HepG2 (cell line): ENCODE measurements at regions not wholly inside any gene's neighbourhood (a gene's known extent, or its start where the extent isn't known, plus 50 kb on each side); places are given as distances from the start of the nearest gene placed in this dataset.

Source experiments
- ATAC-seq: fragments of 200-7000 bp; cut with Tn5 transposase; 3 replicates; pipeline ENCODE4 v1.9.1; 2020; ENCODE audit warnings: mild to moderate bottlenecking, moderate library complexity
- BruUV-seq: library from RNA; stranded (reverse); fragments of 400-500 nt; replicated peaks from 2 replicates; lab custom pipeline; 2021; lab: Mats Ljungman, UMichigan
- CTCF ChIA-PET: fragments of 300-600 bp; formaldehyde crosslinking; extraction: SDS; loops from one replicate; lab custom pipeline; 2021; ENCODE audit warnings: low total read pairs, inconsistent platforms, low intra/inter-chr PET ratio; lab: Yijun Ruan, JAX
- POLR2A ChIA-PET: fragments of 350-600 bp; sonication (Branson Sonifier 250); formaldehyde crosslinking; loops from one replicate; lab custom pipeline; 2020; ENCODE audit warnings: antibody characterized with exemption, inconsistent platforms; lab: Yijun Ruan, JAX
- DNase-seq: peaks from one replicate; pipeline ENCODE4 v3.0.0-alpha.2; 2015; ENCODE audit warnings: low spot score
- FAIRE-seq: peaks from 3 replicates; lab custom pipeline; 2011; peaks lifted over from hg19 to GRCh38; lab: Jason Lieb, UNC
- H2AFZ ChIP-seq: one replicate; pipeline ENCODE4 v1.6.1; 2011; ENCODE audit warnings: low read length, inconsistent platforms
- H3K27ac ChIP-seq: fragments of 300-600 bp; 3 replicates; pipeline ENCODE4 v1.8.0; 2011; ENCODE audit warnings: mixed run types, mild to moderate bottlenecking, mixed read lengths, low read length, inconsistent platforms; ENCODE audit not compliant: insufficient read depth; ENCODE audit errors: extremely low read length
- H3K27me3 ChIP-seq, 2 experiments: fragments of 200-600 bp in 1 of 2; 2 replicates in 1 of 2; 3 replicates in 1 of 2; pipeline versions ENCODE4 v1.6.0 to v1.8.0; 2011; ENCODE audit warnings: low read length in 2 of 2, mild to moderate bottlenecking in 2 of 2, moderate library complexity in 2 of 2, inconsistent platforms in 1 of 2; ENCODE audit not compliant: insufficient read depth in 2 of 2, control insufficient read depth in 1 of 2
- H3K36me3 ChIP-seq, 2 experiments: fragments of 200-600 bp in 1 of 2; replicated peaks in 1 of 2; 2 replicates in 1 of 2; 3 replicates in 1 of 2; pipeline versions ENCODE4 v1.5.1 to v1.8.0; 2011; ENCODE audit warnings: low read length in 2 of 2, inconsistent platforms in 1 of 2; ENCODE audit not compliant: insufficient read depth in 2 of 2, control insufficient read depth in 1 of 2
- H3K4me1 ChIP-seq: 2 replicates; pipeline ENCODE4 v1.5.1; 2012; ENCODE audit warnings: low read length, inconsistent platforms; ENCODE audit not compliant: insufficient read depth
- H3K4me2 ChIP-seq: 2 replicates; pipeline ENCODE4 v1.6.0; 2011; ENCODE audit warnings: low read depth, low read length, inconsistent platforms
- H3K4me3 ChIP-seq, 3 experiments: fragments of 200-600 bp in 1 of 3; sonication (generic), shearing (Covaris generic) in 1 of 3; replicated peaks in 1 of 3; 2 replicates each; pipeline ENCODE4 v1.5.1; 2011 to 2016; ENCODE audit warnings: low read length in 3 of 3, inconsistent platforms in 2 of 3, low read depth in 2 of 3, mild to moderate bottlenecking in 2 of 3, control low read depth in 1 of 3, mixed read lengths in 1 of 3; ENCODE audit not compliant: insufficient read depth in 1 of 3
- H3K79me2 ChIP-seq: one replicate; pipeline ENCODE4 v1.6.1; 2011; ENCODE audit warnings: low read length, inconsistent platforms; ENCODE audit not compliant: insufficient read depth
- H3K9ac ChIP-seq: 2 replicates; pipeline ENCODE4 v1.6.0; 2011; ENCODE audit warnings: mild to moderate bottlenecking, low read depth, low read length, inconsistent platforms; ENCODE audit not compliant: insufficient read depth
- H3K9me3 ChIP-seq: 2 replicates; pipeline ENCODE4 v1.5.1; 2012; ENCODE audit warnings: mild to moderate bottlenecking, low read length
- H4K20me1 ChIP-seq: 2 replicates; pipeline ENCODE4 v1.6.0; 2011; ENCODE audit warnings: inconsistent platforms, mild to moderate bottlenecking, low read length, moderate library complexity; ENCODE audit not compliant: insufficient read depth
- EP300 ChIP-seq, 3 experiments: sonication (generic) in 1 of 3; formaldehyde crosslinking in 1 of 3; IDR thresholded peaks; 2 replicates each; pipeline versions ENCODE4 v1.5.1 to v1.6.1; 2011 to 2020; ENCODE audit warnings: low read depth in 2 of 3, low read length in 2 of 3, borderline replicate concordance in 1 of 3, improper control_type of control experiment in 1 of 3, mild to moderate bottlenecking in 1 of 3, missing genetic modification reagents in 1 of 3, moderate library complexity in 1 of 3
- FOXK2 ChIP-seq: fragments of 450-650 bp; IDR thresholded peaks from 2 replicates; pipeline ENCODE4 v1.6.1; 2016
- GATAD1 ChIP-seq: IDR thresholded peaks from 2 replicates; pipeline ENCODE4 v1.6.1; 2016; ENCODE audit warnings: missing genetic modification reagents, missing compliant biosample characterization
- IRX3 ChIP-seq: sonication (generic); formaldehyde crosslinking; IDR thresholded peaks from 2 replicates; pipeline ENCODE4 v1.8.1; 2023; ENCODE audit warnings: mild to moderate bottlenecking, low read depth, missing genetic modification reagents, borderline replicate concordance
- KDM2A ChIP-seq: sonication (generic); formaldehyde crosslinking; IDR thresholded peaks from 2 replicates; pipeline ENCODE4 v1.4.0; 2020; ENCODE audit warnings: low read depth, missing genetic modification reagents, borderline replicate concordance
- KLF13 ChIP-seq: sonication (generic); formaldehyde crosslinking; IDR thresholded peaks from 2 replicates; pipeline ENCODE4 v1.4.0; 2020; ENCODE audit warnings: mild to moderate bottlenecking, missing genetic modification reagents
- MZF1 ChIP-seq: sonication (generic); formaldehyde crosslinking; IDR thresholded peaks from 2 replicates; pipeline ENCODE4 v1.8.1; 2023; ENCODE audit warnings: mild to moderate bottlenecking, missing genetic modification reagents, borderline replicate concordance
- NFYC ChIP-seq: IDR thresholded peaks from 2 replicates; pipeline ENCODE4 v1.6.1; 2016; ENCODE audit warnings: missing genetic modification reagents, missing compliant biosample characterization
- SMYD3 ChIP-seq: sonication (generic); formaldehyde crosslinking; IDR thresholded peaks from 2 replicates; pipeline ENCODE4 v1.8.1; 2023; ENCODE audit warnings: mild to moderate bottlenecking, missing genetic modification reagents
- SP4 ChIP-seq: sonication (generic); formaldehyde crosslinking; IDR thresholded peaks from 2 replicates; pipeline ENCODE4 v1.8.1; 2023; ENCODE audit warnings: mild to moderate bottlenecking, missing genetic modification reagents
- ZFAT ChIP-seq: sonication (generic); formaldehyde crosslinking; conservative IDR thresholded peaks from 2 replicates; pipeline ENCODE4 v1.8.1; 2023; ENCODE audit warnings: missing genetic modification reagents, inconsistent platforms
- ZNF282 ChIP-seq: fragments of 450-650 bp; IDR thresholded peaks from 2 replicates; pipeline ENCODE4 v1.6.1; 2018; ENCODE audit not compliant: partially characterized antibody
- ZNF496 ChIP-seq: sonication (generic); formaldehyde crosslinking; IDR thresholded peaks from 2 replicates; pipeline ENCODE4 v1.8.1; 2023; ENCODE audit warnings: mild to moderate bottlenecking, moderate library complexity, missing genetic modification reagents; ENCODE audit not compliant: insufficient replicate concordance
- ZNF660 ChIP-seq: sonication (generic); formaldehyde crosslinking; IDR thresholded peaks from 2 replicates; pipeline ENCODE4 v1.5.1; 2020; ENCODE audit warnings: mild to moderate bottlenecking, low read depth, missing genetic modification reagents, borderline replicate concordance
- ZNF782 ChIP-seq: sonication (generic); formaldehyde crosslinking; IDR thresholded peaks from 2 replicates; pipeline ENCODE4 v1.4.0; 2020; ENCODE audit warnings: missing genetic modification reagents, mild to moderate bottlenecking, borderline replicate concordance
- ZSCAN29 ChIP-seq: sonication (generic); formaldehyde crosslinking; conservative IDR thresholded peaks from 2 replicates; pipeline ENCODE4 v1.4.0; 2020; ENCODE audit warnings: mild to moderate bottlenecking, missing genetic modification reagents
- WGBS: methylation state at CpG from one replicate; pipeline ENCODE4 v1.1.6; 2017; ENCODE audit warnings: low lambda C conversion rate; 5-methylcytosine and 5-hydroxymethylcytosine counted together
- in situ Hi-C: cut with HindIII; loops from 2 replicates; pipeline ENCODE4 v1.10.0; 2017; ENCODE audit warnings: low pct_unique_long_range_greater_than_20kb; ENCODE audit not compliant: extremely low pct_ligation_motif_present
- intact Hi-C: fragments of 100-400 bp; cut with micrococcal nuclease; formaldehyde crosslinking; loops from one replicate; pipeline ENCODE4 v1.10.0; 2022; ENCODE audit not compliant: unreplicated experiment
- TF ChIP-seq, protein P1 (sequence below): sonication (generic); formaldehyde crosslinking; conservative IDR thresholded peaks from 2 replicates; pipeline ENCODE4 v1.8.0; 2022; ENCODE audit warnings: mild to moderate bottlenecking, moderate library complexity, missing genetic modification reagents

DNA sequence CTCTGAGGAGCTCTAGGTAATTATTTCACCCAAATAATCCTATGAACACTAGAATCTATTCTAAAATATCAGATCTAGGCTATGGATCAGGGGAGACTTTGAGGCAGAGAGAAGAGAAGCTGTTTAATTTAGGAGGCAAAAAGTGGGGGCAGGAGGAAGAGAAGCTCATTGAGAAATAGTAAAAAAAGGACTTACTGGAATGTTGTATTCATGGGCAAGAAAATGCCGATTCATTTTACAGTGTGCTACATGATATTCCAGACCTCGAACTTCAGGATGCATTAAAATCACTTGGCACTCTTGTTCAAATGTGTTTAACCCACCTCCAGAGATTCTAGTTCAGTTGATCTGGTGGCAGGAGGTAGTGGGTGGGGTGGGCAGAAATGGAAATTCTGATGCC is 109.5 kb upstream of the ITGB1 start (continued):
- no peak for TF ChIP-seq SMYD3 (CRISPR knock-in tag)
- no peak for TF ChIP-seq ZNF496 (CRISPR knock-in tag)
- no peak for TF ChIP-seq NFYC (CRISPR knock-in tag)
- TF ChIP-seq MZF1 = no peak
- TF ChIP-seq, protein P1, sequence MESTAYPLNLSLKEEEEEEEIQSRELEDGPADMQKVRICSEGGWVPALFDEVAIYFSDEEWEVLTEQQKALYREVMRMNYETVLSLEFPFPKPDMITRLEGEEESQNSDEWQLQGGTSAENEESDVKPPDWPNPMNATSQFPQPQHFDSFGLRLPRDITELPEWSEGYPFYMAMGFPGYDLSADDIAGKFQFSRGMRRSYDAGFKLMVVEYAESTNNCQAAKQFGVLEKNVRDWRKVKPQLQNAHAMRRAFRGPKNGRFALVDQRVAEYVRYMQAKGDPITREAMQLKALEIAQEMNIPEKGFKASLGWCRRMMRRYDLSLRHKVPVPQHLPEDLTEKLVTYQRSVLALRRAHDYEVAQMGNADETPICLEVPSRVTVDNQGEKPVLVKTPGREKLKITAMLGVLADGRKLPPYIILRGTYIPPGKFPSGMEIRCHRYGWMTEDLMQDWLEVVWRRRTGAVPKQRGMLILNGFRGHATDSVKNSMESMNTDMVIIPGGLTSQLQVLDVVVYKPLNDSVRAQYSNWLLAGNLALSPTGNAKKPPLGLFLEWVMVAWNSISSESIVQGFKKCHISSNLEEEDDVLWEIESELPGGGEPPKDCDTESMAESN = no peak
- TF ChIP-seq ZNF782 (CRISPR knock-in tag) = no peak
- TF ChIP-seq GATAD1 = no peak
- no peak for TF ChIP-seq ZNF660 (CRISPR knock-in tag)
- no peak for TF ChIP-seq KLF13

DNA sequence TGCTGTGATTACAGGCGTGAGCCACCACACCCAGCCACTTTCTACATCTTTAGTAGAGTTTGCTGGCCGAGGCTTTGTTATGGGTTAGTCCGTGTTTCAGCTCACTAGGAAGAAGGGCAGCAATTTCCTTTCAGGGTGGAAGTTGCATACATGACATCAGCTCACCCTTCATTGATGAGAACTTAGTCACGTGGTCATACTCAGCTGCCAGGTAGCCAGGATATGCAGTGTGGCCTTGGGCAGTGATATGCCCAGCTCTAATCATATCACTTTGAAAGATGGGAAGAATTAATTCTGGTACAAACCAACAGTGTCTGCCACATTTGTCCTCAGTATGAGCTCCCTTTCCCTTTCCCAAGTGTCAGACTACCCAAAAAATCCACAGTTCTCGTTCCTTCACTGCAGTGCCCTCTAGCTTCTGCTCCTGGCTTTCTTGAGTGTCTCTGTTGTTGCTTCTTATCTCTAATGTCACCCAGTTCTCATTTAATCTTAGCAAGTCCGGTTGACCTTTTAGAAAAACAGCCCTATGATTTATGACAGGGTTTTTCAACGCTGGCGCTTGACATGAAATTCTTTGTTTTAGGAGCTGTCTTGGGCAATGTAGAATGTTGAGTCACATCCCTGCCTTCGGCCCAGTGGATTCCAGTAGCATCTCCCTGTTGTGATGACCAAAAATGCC is 108.7 kb upstream of the ITGB1 start:
- Histone ChIP-seq H3K9ac (no peak overlapping the region), H4K20me1 (no peaks in the 10 kb centered on the region), H3K4me2 (no peak overlapping the region), H3K4me3 (no peak overlapping the region), H3K27me3 (no peaks in the 10 kb centered on the region; a peak in 1 of 5 replicates), H3K4me1 (no peaks in the 10 kb centered on the region), H3K27ac (no peak overlapping the region), H3K79me2 (no peaks in the 10 kb centered on the region), H3K9me3 (no peaks in the 10 kb centered on the region), H2AFZ (no peak overlapping the region)
- FAIRE-seq (no peak), ATAC-seq (no peak), DNase-seq (no peak)
- BruUV-seq = no TSS peak
- WGBS = 58% methylated on average over 8 of the region's 9 CpGs
- ChIA-PET POLR2A (no interaction called here), CTCF (no interaction called here)
- in situ Hi-C loops = no loop called here
- intact Hi-C loops = no loop called here
- TF ChIP-seq ZSCAN29 (CRISPR knock-in tag) = no peak
- TF ChIP-seq ZNF282 = no peak
- no peak for TF ChIP-seq EP300 (IDR thresholded peaks at IDR 0.05; ENCODE audit: low read depth in 2 of 2, low read length in 2 of 2)
- TF ChIP-seq EP300 (CRISPR knock-in tag; IDR thresholded peaks at IDR 0.05; ENCODE audit: borderline replicate concordance) = no peak
- no peak for TF ChIP-seq IRX3 (CRISPR knock-in tag)
- TF ChIP-seq KDM2A (CRISPR knock-in tag) = no peak
- no peak for TF ChIP-seq SP4 (CRISPR knock-in tag)
- TF ChIP-seq ZFAT (CRISPR knock-in tag) = no peak
- no peak for TF ChIP-seq FOXK2
- TF ChIP-seq, all 625 proteins: peak for 0
- H3K36me3 ChIP-seq = no peaks in the 10 kb centered on the region
